GM18519 (cell line): ENCODE measurements at regions not wholly inside any gene's neighbourhood (a gene's known extent, or its start where the extent isn't known, plus 50 kb on each side); places are given as distances from the start of the nearest gene placed in this dataset.

Source experiments
- ATAC-seq: cut with Tn5 transposase; IDR thresholded peaks from one replicate; pipeline ENCODE4 v1.9.1; 2021; ENCODE audit warnings: mild to moderate bottlenecking, moderate library complexity; ENCODE audit not compliant: unreplicated experiment, low FRiP score

GRCh38 chr5:168136340-168136739, 155.1 kb upstream of the WWC1 start:
- ATAC-seq: peak; percentile 4

GRCh38 chr5:168137265-168137664, 154.2 kb upstream of the WWC1 start:
- ATAC-seq: peak; percentile 42

GRCh38 chr5:168140241-168140640, 151.2 kb upstream of the WWC1 start:
- no peak for ATAC-seq

- no peak for ATAC-seq
These were observed 149.0 kb upstream of the WWC1 start for GRCh38 chr5:168142402-168142801.

- ATAC-seq: peak; percentile 61
These were observed 147.9 kb upstream of the WWC1 start for GRCh38 chr5:168143521-168143920.

- no peak for ATAC-seq
These were observed 144.3 kb upstream of the WWC1 start for GRCh38 chr5:168147106-168147505.

GRCh38 chr5:168147568-168148360, 143.7 kb upstream of the WWC1 start:
- ATAC-seq: no peak

- ATAC-seq: no peak
These were observed 140.4 kb upstream of the WWC1 start for GRCh38 chr5:168151041-168151440.

- peak; percentile 50 for ATAC-seq
These were observed 138.8 kb upstream of the WWC1 start for GRCh38 chr5:168152660-168153059.

- no peak for ATAC-seq
These were observed 138.1 kb upstream of the WWC1 start for GRCh38 chr5:168153263-168153875.

- ATAC-seq: no peak
These were observed 137.6 kb upstream of the WWC1 start for GRCh38 chr5:168153876-168154270.

GRCh38 chr5:168155585-168155984, 135.9 kb upstream of the WWC1 start:
- ATAC-seq: no peak

- ATAC-seq: no peak
These were observed 135.3 kb upstream of the WWC1 start for GRCh38 chr5:168156170-168156569.

- ATAC-seq: no peak
These were observed 134.3 kb upstream of the WWC1 start for GRCh38 chr5:168157141-168157540.

- peak; percentile 95 for ATAC-seq
These were observed 132.0 kb upstream of the WWC1 start for GRCh38 chr5:168159425-168159824.

GRCh38 chr5:168162464-168162863, 129.0 kb upstream of the WWC1 start:
- ATAC-seq: no peak

- no peak for ATAC-seq
These were observed 127.5 kb upstream of the WWC1 start for GRCh38 chr5:168163966-168164365.

- ATAC-seq: no peak
These were observed 126.1 kb upstream of the WWC1 start for GRCh38 chr5:168165221-168165914.

- ATAC-seq: no peak
These were observed 125.5 kb upstream of the WWC1 start for GRCh38 chr5:168165977-168166376.

GRCh38 chr5:168167338-168167737, 124.1 kb upstream of the WWC1 start:
- no peak for ATAC-seq

GRCh38 chr5:168168978-168169698, 122.3 kb upstream of the WWC1 start:
- ATAC-seq: no peak
